HG03135 (cell line): ENCODE measurements at regions not wholly inside any gene's neighbourhood (a gene's known extent, or its start where the extent isn't known, plus 50 kb on each side); places are given as distances from the start of the nearest gene placed in this dataset.
"Not testable (repeated sequence)": the region's sequence is repeated elsewhere in the genome, so short reads cannot be mapped to it uniquely, and the experiment has no call there.

ENCODE experiments used
- ATAC-seq: cut with Tn5 transposase; IDR thresholded peaks from one replicate; pipeline ENCODE4 v1.9.1; 2021; ENCODE audit warnings: mild to moderate bottlenecking, moderate library complexity; ENCODE audit not compliant: unreplicated experiment

GRCh38 chr14:43755707-43756106 is 751.4 kb downstream of the FSCB start:
- ATAC-seq = no peak

- ATAC-seq = no peak
Observed at GRCh38 chr14:43754838-43755237, 752.2 kb downstream of the FSCB start.

GRCh38 chr14:43745746-43746145 is 761.3 kb downstream of the FSCB start:
- no peak for ATAC-seq

- ATAC-seq = no peak
Observed at GRCh38 chr14:43735932-43736331, 771.2 kb downstream of the FSCB start.

- ATAC-seq = no peak
Observed at GRCh38 chr14:43729143-43729542, 777.9 kb downstream of the FSCB start.

GRCh38 chr14:43706900-43707299 is 800.2 kb downstream of the FSCB start:
- ATAC-seq = no peak

GRCh38 chr14:43698561-43699284 is 808.4 kb downstream of the FSCB start:
- ATAC-seq = not testable (repeated sequence)

- ATAC-seq = no peak
Observed at GRCh38 chr14:43697003-43697402, 810.1 kb downstream of the FSCB start.

GRCh38 chr14:43692706-43693105 is 814.4 kb downstream of the FSCB start:
- no peak for ATAC-seq

GRCh38 chr14:43687921-43688320 is 819.2 kb downstream of the FSCB start:
- no peak for ATAC-seq

- ATAC-seq = no peak
Observed at GRCh38 chr14:43677581-43677980, 829.5 kb downstream of the FSCB start.

- ATAC-seq = no peak
Observed at GRCh38 chr14:43674273-43674672, 832.8 kb downstream of the FSCB start.

- ATAC-seq = no peak
Observed at GRCh38 chr14:43671716-43672485, 835.2 kb downstream of the FSCB start.

GRCh38 chr14:43669355-43669754 is 837.7 kb downstream of the FSCB start:
- no peak for ATAC-seq

- ATAC-seq = no peak
Observed at GRCh38 chr14:43665570-43666267, 841.4 kb downstream of the FSCB start.

- not testable (repeated sequence) for ATAC-seq
Observed at GRCh38 chr14:43655194-43655593, 851.9 kb downstream of the FSCB start.

- no peak for ATAC-seq
Observed at GRCh38 chr14:43651896-43652295, 855.2 kb downstream of the FSCB start.

- ATAC-seq = no peak
Observed at GRCh38 chr14:43651185-43651787, 855.8 kb downstream of the FSCB start.

- no peak for ATAC-seq
Observed at GRCh38 chr14:43649508-43649907, 857.6 kb downstream of the FSCB start.

GRCh38 chr14:43647302-43647701 is 859.8 kb downstream of the FSCB start:
- ATAC-seq = no peak

GRCh38 chr14:43640718-43641267 is 866.3 kb downstream of the FSCB start:
- no peak for ATAC-seq
